Body of pancreas (tissue), 4 donors: ENCODE measurements at regions not wholly inside any gene's neighbourhood (a gene's known extent, or its start where the extent isn't known, plus 50 kb on each side); places are given as distances from the start of the nearest gene placed in this dataset.

ENCODE experiments used
- ATAC-seq: fragments of 150-250 bp; one replicate; pipeline ENCODE4 v1.9.1; 2016
- DNase-seq, 4 donors: peaks; one replicate each; pipeline ENCODE4 v3.0.0-alpha.2; 2019
- H3K27ac ChIP-seq, 4 donors: fragments of 200-600 bp; sonication (generic); 1 replicate in 3 of 4; 2 replicates in 1 of 4; pipeline versions ENCODE4 v1.5.1 to v1.6.1; 2016 to 2019; ENCODE audit warnings: mild to moderate bottlenecking in 1 of 4, mixed read lengths in 1 of 4, moderate library complexity in 1 of 4
- H3K27me3 ChIP-seq, 2 donors: fragments of 200-600 bp; sonication (generic); one replicate each; pipeline ENCODE4 v1.6.0; 2016; ENCODE audit warnings: mild to moderate bottlenecking in 1 of 2
- H3K36me3 ChIP-seq, 2 donors: fragments of 200-600 bp; sonication (generic); replicated peaks in 1 of 2; 2 replicates each; pipeline ENCODE4 v1.5.1; 2016; ENCODE audit warnings: low read depth in 2 of 2; ENCODE audit not compliant: insufficient read depth in 1 of 2
- H3K4me1 ChIP-seq: fragments of 200-600 bp; sonication (generic); one replicate; pipeline ENCODE4 v1.6.0; 2016
- H3K4me3 ChIP-seq, 2 donors: fragments of 200-600 bp; sonication (generic); 1 replicate in 1 of 2; 2 replicates in 1 of 2; pipeline ENCODE4 v1.5.1; 2016 to 2019
- H3K9me3 ChIP-seq, 3 donors: fragments of 200-600 bp; sonication (generic); 1 replicate in 2 of 3; 2 replicates in 1 of 3; pipeline ENCODE4 v1.5.1; 2016
- CTCF ChIP-seq, 7 experiments: fragments of 450-650 bp in 4 of 7; fragments of 200-600 bp in 3 of 7; sonication (generic) in 3 of 7; IDR thresholded peaks; one replicate each; pipeline ENCODE4 v1.5.1; 2016 to 2019; ENCODE audit warnings: antibody characterized with exemption in 7 of 7
- POLR2A ChIP-seq, 3 donors: fragments of 450-650 bp; IDR thresholded peaks; one replicate each; pipeline ENCODE4 v1.6.1; 2016; ENCODE audit warnings: antibody characterized with exemption in 3 of 3, mild to moderate bottlenecking in 2 of 3
- WGBS, 2 donors: methylation state at CpG; one replicate each; pipeline ENCODE4 v1.1.5; 2017; 5-methylcytosine and 5-hydroxymethylcytosine counted together
- intact Hi-C: fragments of 100-400 bp; cut with DNase I; formaldehyde crosslinking; loops from one replicate; pipeline ENCODE4 v1.15.1; 2023

DNA sequence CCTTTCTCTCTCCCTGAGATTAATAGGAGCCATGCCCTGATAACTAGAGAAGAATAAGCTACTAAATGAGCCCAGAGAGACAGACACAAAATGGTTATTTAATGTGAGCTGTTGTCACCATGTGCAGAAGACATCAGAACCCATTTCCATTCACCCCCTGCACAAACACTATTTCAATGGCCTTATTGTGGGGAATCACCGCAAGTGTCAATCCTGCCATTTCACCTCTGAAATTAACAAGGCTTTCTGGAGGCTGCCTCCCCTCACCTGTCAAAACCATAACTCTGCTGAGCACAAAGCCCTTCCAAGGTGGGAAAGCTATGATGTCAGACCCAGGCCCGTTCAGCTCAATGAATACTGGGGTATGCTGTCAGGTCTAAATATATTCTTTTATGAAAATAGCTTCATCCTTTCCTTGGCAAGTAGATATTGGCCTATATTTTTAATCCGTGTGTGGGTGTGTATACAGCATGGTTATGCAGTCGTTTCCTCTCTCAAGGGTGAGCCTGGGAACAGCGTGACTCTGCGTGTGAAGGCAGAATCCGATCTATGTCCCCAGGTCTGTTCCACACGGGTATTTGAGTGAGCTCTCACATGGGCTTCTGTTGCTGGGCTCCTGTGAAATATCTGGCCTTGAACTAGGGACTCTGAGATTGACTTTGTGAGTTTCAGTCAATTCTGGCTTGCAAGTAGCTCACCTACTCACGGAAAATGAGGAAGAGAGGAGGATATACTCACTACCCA is 266.3 kb downstream of the FBXW7 start:
- Histone ChIP-seq H3K9me3 (no peaks in the 10 kb centered on the region), H3K27ac (no peak overlapping the region), H3K36me3 (no peaks in the 10 kb centered on the region), H3K27me3 (no peaks in the 10 kb centered on the region), H3K4me3 (no peak overlapping the region), H3K4me1 (peaks cover 8% of the 10 kb centered on the region)
- DNase-seq = no peak
- intact Hi-C loops = no loop called here
- WGBS, 2 donors = 65 to 71% methylated on average over 9 of the region's 9 CpGs
- TF ChIP-seq POLR2A (IDR thresholded peaks at IDR 0.05) (no peak), CTCF (IDR thresholded peaks at IDR 0.05) (no peak)
- ATAC-seq = no peak

- intact Hi-C loops = no loop called here
- no peak overlapping the region for H3K27ac ChIP-seq
- H3K4me1 ChIP-seq = peaks cover 8% of the 10 kb centered on the region
- WGBS, 2 donors = 67 to 72% methylated on average over 3 of the region's 3 CpGs
- no peak for TF ChIP-seq POLR2A (IDR thresholded peaks at IDR 0.05)
- no peak for TF ChIP-seq CTCF (IDR thresholded peaks at IDR 0.05)
- H3K27me3 ChIP-seq = no peaks in the 10 kb centered on the region
- no peak for DNase-seq
- no peak overlapping the region for H3K4me3 ChIP-seq
- no peaks in the 10 kb centered on the region for H3K9me3 ChIP-seq
- ATAC-seq = no peak
- no peaks in the 10 kb centered on the region for H3K36me3 ChIP-seq
Measured at GRCh38 chr4:152267811-152268210, 268.1 kb downstream of the FBXW7 start.

- no peak for DNase-seq
Measured at GRCh38 chr4:152266831-152267480, 268.9 kb downstream of the FBXW7 start.

GRCh38 chr4:152265149-152265621 is 270.7 kb downstream of the FBXW7 start:
- ATAC-seq (no peak), DNase-seq (no peak)
- no peak for TF ChIP-seq POLR2A (IDR thresholded peaks at IDR 0.05)
- Histone ChIP-seq H3K4me1 (peaks cover 8% of the 10 kb centered on the region), H3K4me3 (no peak overlapping the region), H3K36me3 (no peaks in the 10 kb centered on the region), H3K27ac (no peak overlapping the region), H3K9me3 (no peaks in the 10 kb centered on the region), H3K27me3 (no peaks in the 10 kb centered on the region)
- intact Hi-C loops = no loop called here
- WGBS, 2 donors = 15 to 21% methylated on average over 14 of the region's 14 CpGs

More at GRCh38 chr4:152266831-152267480, 268.9 kb downstream of the FBXW7 start:
- Histone ChIP-seq H3K27me3 (no peaks in the 10 kb centered on the region), H3K9me3 (no peaks in the 10 kb centered on the region), H3K4me1 (peaks cover 8% of the 10 kb centered on the region), H3K36me3 (no peaks in the 10 kb centered on the region), H3K4me3 (no peak overlapping the region), H3K27ac (no peak overlapping the region)
- 86 to 96% methylated on average over 3 of the region's 3 CpGs for WGBS, 2 donors
- TF ChIP-seq CTCF (IDR thresholded peaks at IDR 0.05) (no peak), POLR2A (IDR thresholded peaks at IDR 0.05) (no peak)
- intact Hi-C loops = no loop called here
- ATAC-seq = no peak

GRCh38 chr4:152264106-152264505 is 271.8 kb downstream of the FBXW7 start:
- DNase-seq (no peak), ATAC-seq (no peak)
- no peaks in the 10 kb centered on the region for H3K36me3 ChIP-seq
- H3K27ac ChIP-seq = no peak overlapping the region
- no peaks in the 10 kb centered on the region for H3K27me3 ChIP-seq
- peaks cover 8% of the 10 kb centered on the region for H3K4me1 ChIP-seq
- WGBS, 2 donors = 87 to 97% methylated on average over 5 of the region's 5 CpGs
- intact Hi-C loops = no loop called here
- no peaks in the 10 kb centered on the region for H3K9me3 ChIP-seq
- TF ChIP-seq POLR2A (IDR thresholded peaks at IDR 0.05) (no peak), CTCF (IDR thresholded peaks at IDR 0.05) (no peak)
- H3K4me3 ChIP-seq = no peak overlapping the region
